ENCODE measurements at regions not wholly inside any gene's neighbourhood (a gene's known extent, or its start where the extent isn't known, plus 50 kb on each side); places are given as distances from the start of the nearest gene placed in this dataset.

GRCh38 chr16:73853968-73854367 is 442.6 kb upstream of the PSMD7 start:
- no peak overlapping the region for H3K27ac Mint-ChIP-seq
- H3K27me3 Mint-ChIP-seq: peaks cover 12% of the 10 kb centered on the region
- no peak overlapping the region for H3K4me3 Mint-ChIP-seq
- H3K4me1 Mint-ChIP-seq: no peaks in the 10 kb centered on the region
- H3K9me3 Mint-ChIP-seq: no peaks in the 10 kb centered on the region
- H3K36me3 Mint-ChIP-seq: no peaks in the 10 kb centered on the region
- DNase-seq: no peak

GRCh38 chr16:73852561-73852960 is 444.1 kb upstream of the PSMD7 start:
- H3K4me3 Mint-ChIP-seq: no peak overlapping the region

GRCh38 chr16:73848993-73849392 is 447.6 kb upstream of the PSMD7 start:
- H3K9me3 Mint-ChIP-seq: no peaks in the 10 kb centered on the region
- no peak overlapping the region for H3K4me3 Mint-ChIP-seq
- H3K27ac Mint-ChIP-seq: no peak overlapping the region
- peaks cover 9% of the 10 kb centered on the region for H3K27me3 Mint-ChIP-seq
- no peaks in the 10 kb centered on the region for H3K4me1 Mint-ChIP-seq
- no peaks in the 10 kb centered on the region for H3K36me3 Mint-ChIP-seq
- no peak for DNase-seq

More at GRCh38 chr16:73852561-73852960, 444.1 kb upstream of the PSMD7 start:
- Mint-ChIP-seq H3K4me1 (no peaks in the 10 kb centered on the region), H3K36me3 (no peaks in the 10 kb centered on the region), H3K27me3 (peaks cover 12% of the 10 kb centered on the region), H3K27ac (no peak overlapping the region), H3K9me3 (no peaks in the 10 kb centered on the region)
- DNase-seq: no peak

GRCh38 chr16:73847090-73847489 is 449.5 kb upstream of the PSMD7 start:
- Mint-ChIP-seq H3K27ac (no peak overlapping the region), H3K4me1 (no peaks in the 10 kb centered on the region), H3K4me3 (no peak overlapping the region), H3K27me3 (no peaks in the 10 kb centered on the region), H3K36me3 (no peaks in the 10 kb centered on the region), H3K9me3 (no peaks in the 10 kb centered on the region)
- no peak for DNase-seq

GRCh38 chr16:73846356-73846755 is 450.3 kb upstream of the PSMD7 start:
- Mint-ChIP-seq H3K36me3 (no peaks in the 10 kb centered on the region), H3K27me3 (no peaks in the 10 kb centered on the region), H3K4me1 (no peaks in the 10 kb centered on the region), H3K4me3 (no peak overlapping the region), H3K9me3 (no peaks in the 10 kb centered on the region), H3K27ac (no peak overlapping the region)
- no peak for DNase-seq

GRCh38 chr16:73846007-73846330 is 450.6 kb upstream of the PSMD7 start:
- no peak overlapping the region for H3K4me3 Mint-ChIP-seq
- no peaks in the 10 kb centered on the region for H3K27me3 Mint-ChIP-seq
- DNase-seq: no peak
- H3K4me1 Mint-ChIP-seq: no peaks in the 10 kb centered on the region
- H3K9me3 Mint-ChIP-seq: no peaks in the 10 kb centered on the region
- no peaks in the 10 kb centered on the region for H3K36me3 Mint-ChIP-seq
- H3K27ac Mint-ChIP-seq: no peak overlapping the region

- Mint-ChIP-seq H3K9me3 (no peaks in the 10 kb centered on the region), H3K4me1 (no peaks in the 10 kb centered on the region), H3K27ac (no peak overlapping the region), H3K4me3 (no peak overlapping the region), H3K27me3 (no peaks in the 10 kb centered on the region), H3K36me3 (no peaks in the 10 kb centered on the region)
- DNase-seq: no peak
Measured at GRCh38 chr16:73845238-73846006, 451.2 kb upstream of the PSMD7 start.

GRCh38 chr16:73840728-73841127 is 455.9 kb upstream of the PSMD7 start:
- H3K9me3 Mint-ChIP-seq: no peaks in the 10 kb centered on the region
- no peaks in the 10 kb centered on the region for H3K27me3 Mint-ChIP-seq

GRCh38 chr16:73831220-73831619 is 465.4 kb upstream of the PSMD7 start:
- no peak for DNase-seq
- Mint-ChIP-seq H3K27me3 (no peaks in the 10 kb centered on the region), H3K9me3 (no peaks in the 10 kb centered on the region), H3K36me3 (no peaks in the 10 kb centered on the region), H3K4me3 (no peak overlapping the region), H3K27ac (no peak overlapping the region), H3K4me1 (no peaks in the 10 kb centered on the region)

More at GRCh38 chr16:73840728-73841127, 455.9 kb upstream of the PSMD7 start:
- no peaks in the 10 kb centered on the region for H3K4me1 Mint-ChIP-seq
- no peaks in the 10 kb centered on the region for H3K36me3 Mint-ChIP-seq
- H3K4me3 Mint-ChIP-seq: no peak overlapping the region
- no peak overlapping the region for H3K27ac Mint-ChIP-seq
- DNase-seq: no peak

- Mint-ChIP-seq H3K4me3 (no peak overlapping the region), H3K36me3 (no peaks in the 10 kb centered on the region), H3K27me3 (no peaks in the 10 kb centered on the region), H3K4me1 (no peaks in the 10 kb centered on the region), H3K9me3 (no peaks in the 10 kb centered on the region), H3K27ac (no peak overlapping the region)
- DNase-seq: no peak
Measured at GRCh38 chr16:73823205-73823849, 473.3 kb upstream of the PSMD7 start.

GRCh38 chr16:73817526-73818324 is 478.9 kb upstream of the PSMD7 start:
- no peak overlapping the region for H3K4me3 Mint-ChIP-seq
- H3K9me3 Mint-ChIP-seq: no peaks in the 10 kb centered on the region
- no peaks in the 10 kb centered on the region for H3K36me3 Mint-ChIP-seq
- H3K27me3 Mint-ChIP-seq: no peaks in the 10 kb centered on the region
- H3K4me1 Mint-ChIP-seq: no peaks in the 10 kb centered on the region
- DNase-seq: no peak
- no peak overlapping the region for H3K27ac Mint-ChIP-seq

- Mint-ChIP-seq H3K27ac (no peak overlapping the region), H3K27me3 (no peaks in the 10 kb centered on the region), H3K9me3 (peaks cover 2% of the 10 kb centered on the region), H3K4me3 (no peak overlapping the region), H3K36me3 (no peaks in the 10 kb centered on the region), H3K4me1 (no peaks in the 10 kb centered on the region)
- no peak for DNase-seq
Measured at GRCh38 chr16:73813527-73813926, 483.1 kb upstream of the PSMD7 start.

- H3K27ac Mint-ChIP-seq: no peak overlapping the region
- DNase-seq: no peak
- no peaks in the 10 kb centered on the region for H3K4me1 Mint-ChIP-seq
- H3K9me3 Mint-ChIP-seq: no peaks in the 10 kb centered on the region
- H3K27me3 Mint-ChIP-seq: peaks cover 3% of the 10 kb centered on the region
- no peak overlapping the region for H3K4me3 Mint-ChIP-seq
- H3K36me3 Mint-ChIP-seq: no peaks in the 10 kb centered on the region
Measured at GRCh38 chr16:73804456-73804855, 492.2 kb upstream of the PSMD7 start.

- Mint-ChIP-seq H3K4me3 (no peak overlapping the region), H3K9me3 (no peaks in the 10 kb centered on the region), H3K27ac (no peak overlapping the region), H3K4me1 (no peaks in the 10 kb centered on the region), H3K27me3 (peaks cover 3% of the 10 kb centered on the region), H3K36me3 (no peaks in the 10 kb centered on the region)
- DNase-seq: no peak
Measured at GRCh38 chr16:73798471-73798870, 498.1 kb upstream of the PSMD7 start.

- Mint-ChIP-seq H3K36me3 (no peaks in the 10 kb centered on the region), H3K4me3 (no peak overlapping the region), H3K27ac (no peak overlapping the region), H3K27me3 (peaks cover 3% of the 10 kb centered on the region), H3K4me1 (no peaks in the 10 kb centered on the region), H3K9me3 (no peaks in the 10 kb centered on the region)
- DNase-seq: no peak
Measured at GRCh38 chr16:73797115-73797514, 499.5 kb upstream of the PSMD7 start.

All from activated naive CD8-positive, alpha-beta T cell treated with anti-CD3 and anti-CD28 coated beads for 36 hours (primary cell).